Neural cell (in vitro differentiated cells): ENCODE measurements at regions not wholly inside any gene's neighbourhood (a gene's known extent, or its start where the extent isn't known, plus 50 kb on each side); places are given as distances from the start of the nearest gene placed in this dataset.
"Not testable (repeated sequence)": the region's sequence is repeated elsewhere in the genome, so short reads cannot be mapped to it uniquely, and the experiment has no call there.

ENCODE experiments used
- H2AFZ ChIP-seq: fragments of 200-600, 300-800 bp; sonication (generic), shearing (Covaris generic); 2 replicates; pipeline ENCODE4 v1.6.0; 2014; ENCODE audit warnings: low read depth, mild to moderate bottlenecking, antibody characterized with exemption, low read length, moderate library complexity
- H3F3A ChIP-seq: fragments of 200-600 bp; shearing (Covaris generic); 2 replicates; pipeline ENCODE4 v1.6.1; 2016; ENCODE audit warnings: mild to moderate bottlenecking, moderate library complexity, mixed read lengths, antibody characterized with exemption, low read length; ENCODE audit not compliant: insufficient read depth, poor library complexity, severe bottlenecking
- H3K27ac ChIP-seq: fragments of 200-600, 300-800 bp; sonication (generic), shearing (Covaris generic); 2 replicates; pipeline ENCODE4 v1.5.1; 2014; ENCODE audit warnings: mild to moderate bottlenecking, low read length, moderate library complexity
- H3K27me3 ChIP-seq: fragments of 300-800, 200-600 bp; sonication (generic), shearing (Covaris generic); 2 replicates; pipeline ENCODE4 v1.6.0; 2014; ENCODE audit warnings: mild to moderate bottlenecking, low read depth, low read length, moderate library complexity; ENCODE audit not compliant: insufficient read depth
- H3K36me3 ChIP-seq: fragments of 300-800, 200-600 bp; sonication (generic), shearing (Covaris generic); 2 replicates; pipeline ENCODE4 v1.5.1; 2014; ENCODE audit warnings: mild to moderate bottlenecking, antibody characterized with exemption, low read length, moderate library complexity; ENCODE audit not compliant: insufficient read depth
- H3K4me2 ChIP-seq: fragments of 300-800, 200-600 bp; sonication (generic), shearing (Covaris generic); 2 replicates; pipeline ENCODE4 v1.6.0; 2014; ENCODE audit warnings: mild to moderate bottlenecking, low read length
- H3K4me3 ChIP-seq: fragments of 300-800, 200-600 bp; sonication (generic), shearing (Covaris generic); 2 replicates; pipeline ENCODE4 v1.5.1; 2014; ENCODE audit warnings: mild to moderate bottlenecking, low read length, moderate library complexity
- H3K79me2 ChIP-seq: fragments of 200-600 bp; shearing (Covaris generic); replicated peaks from 2 replicates; pipeline ENCODE4 v1.6.0; 2014; ENCODE audit warnings: mild to moderate bottlenecking, low read length, moderate library complexity; ENCODE audit not compliant: insufficient read depth
- H3K9ac ChIP-seq: fragments of 300-800, 200-600 bp; sonication (generic), shearing (Covaris generic); 2 replicates; pipeline ENCODE4 v1.6.1; 2016; ENCODE audit warnings: mild to moderate bottlenecking, low read length, mixed read lengths
- H3K9me2 ChIP-seq: fragments of 200-600 bp; shearing (Covaris generic); 2 replicates; pipeline ENCODE4 v1.6.1; 2016; ENCODE audit warnings: mild to moderate bottlenecking, low read length, mixed read lengths; ENCODE audit not compliant: insufficient read depth
- H3K9me3 ChIP-seq: fragments of 200-600, 300-800 bp; sonication (generic), shearing (Covaris generic); 2 replicates; pipeline ENCODE4 v1.6.1; 2016; ENCODE audit warnings: mild to moderate bottlenecking, mixed run types, low read length, moderate library complexity, mixed read lengths
- H4K20me1 ChIP-seq: fragments of 200-600 bp; shearing (Covaris generic); 2 replicates; pipeline ENCODE4 v1.6.1; 2016; ENCODE audit warnings: mild to moderate bottlenecking, mixed run types; ENCODE audit not compliant: insufficient read depth
- EP300 ChIP-seq: fragments of 450-650 bp; conservative IDR thresholded peaks from 2 replicates; pipeline ENCODE4 v1.6.1; 2014; ENCODE audit warnings: antibody characterized with exemption, mild to moderate bottlenecking, moderate library complexity; ENCODE audit not compliant: poor library complexity, severe bottlenecking
- EZH2 ChIP-seq: fragments of 200-600, 300-800 bp; shearing (Covaris generic), sonication (generic); IDR thresholded peaks from 2 replicates; pipeline ENCODE4 v1.6.1; 2014; ENCODE audit warnings: antibody characterized with exemption, low read length, borderline replicate concordance, mild to moderate bottlenecking; ENCODE audit not compliant: insufficient read depth, poor library complexity, severe bottlenecking
- MXI1 ChIP-seq: fragments of 450-650 bp; conservative IDR thresholded peaks from 2 replicates; pipeline ENCODE4 v1.6.1; 2014; ENCODE audit warnings: antibody characterized with exemption, mild to moderate bottlenecking; ENCODE audit not compliant: poor library complexity, severe bottlenecking
- POLR2AphosphoS5 ChIP-seq: IDR thresholded peaks from 2 replicates; pipeline ENCODE4 v1.6.1; 2012
- RAD21 ChIP-seq: fragments of 450-650 bp; conservative IDR thresholded peaks from 2 replicates; pipeline ENCODE4 v1.6.1; 2014; ENCODE audit warnings: antibody characterized with exemption, mild to moderate bottlenecking, moderate library complexity
- SMC3 ChIP-seq: fragments of 450-650 bp; conservative IDR thresholded peaks from 2 replicates; pipeline ENCODE4 v1.6.1; 2014; ENCODE audit warnings: antibody characterized with exemption, mild to moderate bottlenecking, moderate library complexity; ENCODE audit not compliant: poor library complexity
- TAF1 ChIP-seq: IDR thresholded peaks from 2 replicates; pipeline ENCODE4 v1.6.1; 2012; ENCODE audit warnings: low read depth
- TF ChIP-seq, protein P1 (sequence below): IDR thresholded peaks from 2 replicates; pipeline ENCODE4 v1.6.1; 2012; ENCODE audit warnings: borderline replicate concordance
- TF ChIP-seq, protein P2 (sequence below): fragments of 450-650 bp; IDR thresholded peaks from 2 replicates; pipeline ENCODE4 v1.5.1; 2014; ENCODE audit warnings: antibody characterized with exemption, mild to moderate bottlenecking, moderate library complexity; ENCODE audit not compliant: poor library complexity, severe bottlenecking

DNA sequence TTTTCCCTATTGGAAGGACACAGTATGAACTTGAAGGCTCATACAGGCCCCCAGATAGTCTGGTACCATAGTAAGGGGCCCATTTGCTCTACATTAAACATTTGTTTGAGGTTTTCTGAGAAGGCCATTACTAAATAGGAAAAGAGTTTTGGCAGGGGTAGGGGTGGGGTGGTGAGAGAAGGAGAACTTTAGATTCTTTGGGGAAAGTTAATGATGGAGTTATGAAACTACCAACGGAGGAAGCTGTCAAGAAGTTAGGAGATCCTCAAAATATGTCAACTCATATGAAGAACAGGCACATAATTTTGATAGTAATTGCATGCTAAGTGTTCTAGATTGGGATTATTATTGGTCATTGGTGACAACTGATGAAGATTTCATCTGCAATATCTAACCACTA lies 114.7 kb downstream of the TAF11L14 start:
- H3K4me2 ChIP-seq: no peak overlapping the region
- no peak overlapping the region for H3K9ac ChIP-seq
- H3K4me3 ChIP-seq: no peak overlapping the region
- no peaks in the 10 kb centered on the region for H3K9me2 ChIP-seq
- H4K20me1 ChIP-seq: no peaks in the 10 kb centered on the region
- TF ChIP-seq TAF1: no peak
- no peak for TF ChIP-seq MXI1
- no peak for TF ChIP-seq EZH2
- TF ChIP-seq, protein P1, sequence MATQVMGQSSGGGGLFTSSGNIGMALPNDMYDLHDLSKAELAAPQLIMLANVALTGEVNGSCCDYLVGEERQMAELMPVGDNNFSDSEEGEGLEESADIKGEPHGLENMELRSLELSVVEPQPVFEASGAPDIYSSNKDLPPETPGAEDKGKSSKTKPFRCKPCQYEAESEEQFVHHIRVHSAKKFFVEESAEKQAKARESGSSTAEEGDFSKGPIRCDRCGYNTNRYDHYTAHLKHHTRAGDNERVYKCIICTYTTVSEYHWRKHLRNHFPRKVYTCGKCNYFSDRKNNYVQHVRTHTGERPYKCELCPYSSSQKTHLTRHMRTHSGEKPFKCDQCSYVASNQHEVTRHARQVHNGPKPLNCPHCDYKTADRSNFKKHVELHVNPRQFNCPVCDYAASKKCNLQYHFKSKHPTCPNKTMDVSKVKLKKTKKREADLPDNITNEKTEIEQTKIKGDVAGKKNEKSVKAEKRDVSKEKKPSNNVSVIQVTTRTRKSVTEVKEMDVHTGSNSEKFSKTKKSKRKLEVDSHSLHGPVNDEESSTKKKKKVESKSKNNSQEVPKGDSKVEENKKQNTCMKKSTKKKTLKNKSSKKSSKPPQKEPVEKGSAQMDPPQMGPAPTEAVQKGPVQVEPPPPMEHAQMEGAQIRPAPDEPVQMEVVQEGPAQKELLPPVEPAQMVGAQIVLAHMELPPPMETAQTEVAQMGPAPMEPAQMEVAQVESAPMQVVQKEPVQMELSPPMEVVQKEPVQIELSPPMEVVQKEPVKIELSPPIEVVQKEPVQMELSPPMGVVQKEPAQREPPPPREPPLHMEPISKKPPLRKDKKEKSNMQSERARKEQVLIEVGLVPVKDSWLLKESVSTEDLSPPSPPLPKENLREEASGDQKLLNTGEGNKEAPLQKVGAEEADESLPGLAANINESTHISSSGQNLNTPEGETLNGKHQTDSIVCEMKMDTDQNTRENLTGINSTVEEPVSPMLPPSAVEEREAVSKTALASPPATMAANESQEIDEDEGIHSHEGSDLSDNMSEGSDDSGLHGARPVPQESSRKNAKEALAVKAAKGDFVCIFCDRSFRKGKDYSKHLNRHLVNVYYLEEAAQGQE: no peak
- TF ChIP-seq SMC3: no peak
- no peak for TF ChIP-seq POLR2AphosphoS5
- no peak for TF ChIP-seq EP300
- TF ChIP-seq, protein P2, sequence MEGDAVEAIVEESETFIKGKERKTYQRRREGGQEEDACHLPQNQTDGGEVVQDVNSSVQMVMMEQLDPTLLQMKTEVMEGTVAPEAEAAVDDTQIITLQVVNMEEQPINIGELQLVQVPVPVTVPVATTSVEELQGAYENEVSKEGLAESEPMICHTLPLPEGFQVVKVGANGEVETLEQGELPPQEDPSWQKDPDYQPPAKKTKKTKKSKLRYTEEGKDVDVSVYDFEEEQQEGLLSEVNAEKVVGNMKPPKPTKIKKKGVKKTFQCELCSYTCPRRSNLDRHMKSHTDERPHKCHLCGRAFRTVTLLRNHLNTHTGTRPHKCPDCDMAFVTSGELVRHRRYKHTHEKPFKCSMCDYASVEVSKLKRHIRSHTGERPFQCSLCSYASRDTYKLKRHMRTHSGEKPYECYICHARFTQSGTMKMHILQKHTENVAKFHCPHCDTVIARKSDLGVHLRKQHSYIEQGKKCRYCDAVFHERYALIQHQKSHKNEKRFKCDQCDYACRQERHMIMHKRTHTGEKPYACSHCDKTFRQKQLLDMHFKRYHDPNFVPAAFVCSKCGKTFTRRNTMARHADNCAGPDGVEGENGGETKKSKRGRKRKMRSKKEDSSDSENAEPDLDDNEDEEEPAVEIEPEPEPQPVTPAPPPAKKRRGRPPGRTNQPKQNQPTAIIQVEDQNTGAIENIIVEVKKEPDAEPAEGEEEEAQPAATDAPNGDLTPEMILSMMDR: no peak
- TF ChIP-seq RAD21: no peak
- H3K27me3 ChIP-seq: no peaks in the 10 kb centered on the region
- H3K79me2 ChIP-seq: no peaks in the 10 kb centered on the region
- no peak overlapping the region for H2AFZ ChIP-seq
- no peak overlapping the region for H3K27ac ChIP-seq
- H3K36me3 ChIP-seq: no peaks in the 10 kb centered on the region
- H3F3A ChIP-seq: no peaks in the 10 kb centered on the region
- H3K9me3 ChIP-seq: no peaks in the 10 kb centered on the region

DNA sequence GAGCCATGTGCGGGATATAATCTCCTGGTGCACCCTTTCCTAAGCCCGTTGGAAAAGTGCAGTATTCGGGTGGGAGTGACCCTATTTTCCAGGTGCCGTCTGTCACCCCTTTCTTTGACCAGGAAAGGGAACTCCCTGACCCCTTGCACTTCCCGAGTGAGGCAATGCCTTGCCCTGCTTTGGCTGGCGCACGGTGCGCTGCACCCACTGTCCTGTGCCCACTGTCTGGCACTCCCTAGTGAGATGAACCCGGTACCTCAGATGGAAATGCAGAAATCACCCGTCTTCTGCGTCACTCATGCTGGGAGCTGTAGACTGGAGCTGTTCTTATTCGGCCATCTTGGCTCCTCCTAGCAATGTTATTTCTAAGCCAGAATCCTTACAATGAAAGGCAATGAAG lies 121.1 kb downstream of the TAF11L14 start:
- H3K4me3 ChIP-seq, H3K9ac ChIP-seq, H3K27me3 ChIP-seq, H3K27ac ChIP-seq, H3K9me3 ChIP-seq, H3K36me3 ChIP-seq, H4K20me1 ChIP-seq, H3F3A ChIP-seq, H2AFZ ChIP-seq, H3K4me2 ChIP-seq, H3K9me2 ChIP-seq, H3K79me2 ChIP-seq: not testable (repeated sequence)

GRCh38 chr5:17761326-17761725 lies 127.1 kb downstream of the TAF11L14 start:
- Histone ChIP-seq H3K4me3 (no peak overlapping the region), H3F3A (no peaks in the 10 kb centered on the region), H3K4me2 (no peak overlapping the region), H3K79me2 (no peaks in the 10 kb centered on the region), H3K9me2 (no peaks in the 10 kb centered on the region), H3K27ac (peak overlapping the region; percentile 19), H3K27me3 (no peaks in the 10 kb centered on the region), H3K9ac (no peak overlapping the region), H3K36me3 (no peaks in the 10 kb centered on the region), H4K20me1 (no peaks in the 10 kb centered on the region), H3K9me3 (no peaks in the 10 kb centered on the region), H2AFZ (no peak overlapping the region)
- TF ChIP-seq POLR2AphosphoS5 (no peak), EP300 (no peak), RAD21 (no peak), EZH2 (no peak), SMC3 (no peak), TAF1 (no peak), MXI1 (no peak)
- TF ChIP-seq, protein P2: no peak
- TF ChIP-seq, protein P1: no peak
